ENCODE measurements at regions not wholly inside any gene's neighbourhood (a gene's known extent, or its start where the extent isn't known, plus 50 kb on each side); places are given as distances from the start of the nearest gene placed in this dataset.
"Not testable (repeated sequence)": the region's sequence is repeated elsewhere in the genome, so short reads cannot be mapped to it uniquely, and the experiment has no call there.

GRCh38 chr12:87202189-87202588 lies 827.0 kb downstream of the C12orf50 start:
- DNase-seq (ENCODE audit: low spot score in 2 of 2) (no peak), FAIRE-seq (no peak)

DNA sequence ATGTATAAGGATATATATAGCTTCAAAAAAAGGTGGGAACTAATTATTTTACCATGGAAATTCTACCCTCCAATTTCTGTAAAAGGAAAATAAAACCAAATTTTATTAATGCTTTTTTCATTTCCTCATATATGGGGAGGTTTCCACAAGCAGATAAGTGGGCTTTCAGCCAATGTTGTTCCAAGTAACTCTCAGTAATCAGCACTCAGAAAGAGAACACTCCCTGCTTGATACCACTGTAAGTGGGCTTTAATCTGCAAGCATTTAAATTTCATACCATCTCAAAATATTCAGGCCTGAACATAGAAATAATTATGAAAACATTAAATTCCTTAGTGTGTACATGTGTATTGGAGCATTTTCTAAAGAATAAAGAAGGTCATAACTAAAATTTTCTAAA lies 827.6 kb downstream of the C12orf50 start:
- no peak for FAIRE-seq

DNA sequence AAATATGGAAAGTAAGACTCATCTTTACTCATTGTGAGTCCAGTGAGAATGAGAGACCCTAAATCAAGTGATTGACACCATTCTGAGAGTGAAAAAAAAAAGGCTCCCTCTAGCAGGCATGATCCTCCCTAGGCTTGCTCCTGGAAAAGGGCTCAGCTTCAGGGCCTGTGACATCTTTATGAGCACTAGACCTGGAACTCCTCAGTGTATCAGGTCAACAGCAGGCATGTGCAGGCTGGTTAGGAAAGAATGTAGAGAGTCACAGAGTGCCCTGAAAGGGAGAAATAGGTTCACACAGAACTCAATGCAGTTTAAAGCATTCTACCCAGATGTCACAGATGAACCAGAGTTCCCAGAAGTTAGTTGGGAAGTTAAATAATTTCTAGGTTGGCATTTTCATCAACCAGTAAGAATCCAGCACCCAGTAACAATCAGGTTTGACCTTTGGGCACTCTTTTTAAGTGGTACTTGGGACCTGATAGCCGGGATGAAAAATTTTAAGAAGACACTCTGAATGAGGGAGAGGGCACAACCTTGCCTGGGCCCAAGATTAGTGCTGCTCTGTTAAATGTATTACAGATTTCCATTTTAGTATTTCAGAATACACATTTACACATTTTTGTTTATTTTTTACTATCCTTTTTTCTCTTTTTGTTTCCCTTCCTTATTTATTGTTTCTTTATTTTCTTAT lies 828.8 kb downstream of the C12orf50 start:
- FAIRE-seq (no peak), DNase-seq (ENCODE audit: low spot score in 2 of 2) (no peak)

More for the DNA sequence above, 827.6 kb downstream of the C12orf50 start:
- DNase-seq (ENCODE audit: low spot score in 2 of 2), result no peak

DNA sequence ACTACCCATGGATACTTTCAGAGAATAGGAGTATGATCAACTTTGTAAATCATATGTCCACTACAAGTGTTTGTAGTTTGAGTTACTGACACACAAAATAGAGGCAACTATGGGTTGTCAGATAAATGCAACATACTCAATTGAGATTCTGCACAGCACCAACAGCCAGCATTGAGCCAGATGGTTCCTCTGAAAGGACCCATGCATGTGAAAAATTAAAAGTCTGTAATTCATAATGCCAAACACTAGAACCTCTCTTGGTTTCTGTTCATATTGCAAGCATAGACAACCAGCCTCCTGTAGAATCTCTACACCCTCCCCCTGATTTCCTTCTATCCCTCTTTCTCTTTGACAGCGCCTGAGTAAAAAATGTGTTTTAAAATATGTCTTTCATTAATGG lies 831.0 kb downstream of the C12orf50 start:
- FAIRE-seq (no peak), DNase-seq (ENCODE audit: low spot score in 2 of 2) (no peak)

DNA sequence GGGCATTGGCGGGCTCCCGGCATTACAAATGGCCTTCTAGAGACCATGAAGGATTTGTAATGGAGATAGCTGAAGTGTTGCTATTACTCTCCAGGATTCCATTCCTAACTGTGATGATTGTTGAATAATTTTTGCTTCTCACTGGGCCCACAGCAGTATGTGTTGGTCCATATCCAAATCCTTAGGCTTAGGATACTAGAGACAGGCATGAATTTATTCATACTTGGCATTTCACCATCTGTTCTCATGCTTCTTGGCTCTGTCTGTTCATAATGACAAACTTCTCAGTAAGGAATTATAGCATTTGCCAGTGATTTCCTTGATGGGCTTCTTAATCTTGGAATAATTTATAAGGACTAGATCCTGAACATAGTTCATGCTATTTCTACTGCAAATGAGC lies 832.9 kb downstream of the C12orf50 start:
- DNase-seq (ENCODE audit: low spot score in 2 of 2), result no peak
- FAIRE-seq, result no peak

DNA sequence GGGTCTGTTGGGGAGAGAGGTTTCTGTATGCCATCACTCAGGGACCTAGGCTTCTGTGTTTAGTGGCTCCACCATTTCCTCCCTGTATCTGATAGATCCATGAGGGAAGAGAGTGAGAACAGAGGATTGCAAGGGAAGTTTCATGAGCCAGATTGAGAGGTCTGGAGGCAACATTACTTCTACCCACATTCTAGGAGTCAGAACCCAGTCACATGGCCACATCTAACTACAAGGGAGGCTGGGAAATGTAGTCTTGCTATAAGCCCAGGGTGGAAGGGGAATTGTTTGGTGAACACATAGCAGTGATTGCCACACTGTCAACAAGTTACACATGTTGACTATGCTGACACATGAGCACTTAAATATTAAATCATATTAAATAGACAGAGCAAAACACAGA lies 834.8 kb downstream of the C12orf50 start:
- not testable (repeated sequence) for FAIRE-seq; DNase-seq (ENCODE audit: low spot score in 2 of 2)

DNA sequence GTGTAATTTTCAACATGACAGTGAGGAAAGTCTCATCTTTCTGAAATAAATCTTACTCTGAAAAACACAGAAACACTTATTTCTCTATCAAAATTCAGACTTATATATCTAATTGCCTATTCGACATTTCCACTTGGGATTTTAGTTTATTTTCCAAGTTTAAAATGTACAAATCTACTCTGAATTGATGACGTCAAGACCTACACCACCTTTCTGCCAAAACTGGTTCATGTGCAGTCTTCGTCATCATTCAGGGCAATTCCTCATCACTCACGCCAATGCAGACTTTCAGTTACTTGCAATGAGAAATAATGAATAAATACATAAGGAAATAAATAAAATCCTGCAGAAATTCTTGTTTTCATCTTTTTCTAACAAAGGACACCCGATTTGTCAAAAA lies 843.8 kb downstream of the C12orf50 start:
- no peak for DNase-seq (ENCODE audit: low spot score in 2 of 2)
- FAIRE-seq, result no peak

- FAIRE-seq (no peak), DNase-seq (ENCODE audit: low spot score in 2 of 2) (no peak)
Observed at GRCh38 chr12:87182696-87183233, 846.4 kb downstream of the C12orf50 start.

DNA sequence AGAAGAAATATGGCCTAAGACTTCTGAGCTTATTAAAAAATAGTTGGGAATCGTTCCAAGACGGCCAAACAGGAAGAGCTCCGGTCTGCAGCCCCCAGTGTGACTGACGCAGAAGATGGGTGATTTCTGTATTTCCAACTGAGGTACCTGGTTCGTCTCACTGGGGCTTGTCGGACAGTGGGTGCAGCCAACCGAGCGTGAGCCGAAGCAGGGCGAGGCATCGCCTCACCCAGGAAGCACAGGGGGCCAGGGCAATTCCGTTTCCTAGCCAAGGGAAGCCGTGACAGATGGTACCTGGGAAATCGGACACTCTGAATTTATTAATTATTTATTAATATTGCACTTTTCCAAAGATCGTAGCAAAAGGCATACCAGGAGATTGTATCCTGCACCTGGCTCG lies 857.8 kb downstream of the C12orf50 start:
- DNase-seq (ENCODE audit: low spot score in 2 of 2), result no peak
- no peak for FAIRE-seq

GRCh38 chr12:87169010-87169409 lies 860.2 kb downstream of the C12orf50 start:
- no peak for FAIRE-seq
- DNase-seq (ENCODE audit: low spot score in 2 of 2), result no peak

DNA sequence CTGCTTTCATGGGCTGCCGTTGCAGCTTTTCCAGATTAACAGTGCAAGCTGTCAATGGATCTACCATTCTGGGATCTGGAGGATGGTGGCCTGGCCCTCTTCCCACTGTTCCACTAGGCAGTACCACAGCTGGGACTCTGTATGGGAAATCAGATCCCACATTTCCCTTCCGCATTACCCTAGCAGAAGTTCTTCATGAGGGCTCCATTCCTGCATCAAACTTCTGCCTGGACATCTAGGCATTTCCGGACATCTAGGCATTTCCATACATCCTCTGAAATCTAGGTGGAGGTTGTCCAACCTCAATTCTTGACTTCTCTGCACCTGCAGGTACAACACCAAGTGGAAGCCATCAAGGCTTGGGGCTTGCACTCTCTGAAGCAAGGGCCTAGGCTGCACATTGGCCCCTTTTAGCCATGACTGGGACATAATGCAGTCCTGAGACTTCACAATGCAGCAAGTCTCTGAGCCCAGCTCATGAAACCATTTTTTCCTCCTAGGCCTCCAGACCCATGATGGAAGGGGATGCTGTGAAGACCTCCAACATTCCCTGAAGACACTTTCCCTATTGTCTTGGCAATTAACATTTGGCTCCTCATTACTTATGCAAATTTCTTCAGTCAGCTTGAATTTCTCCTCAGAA lies 863.3 kb downstream of the C12orf50 start:
- FAIRE-seq (no peak), DNase-seq (ENCODE audit: low spot score in 2 of 2) (no peak)

DNA sequence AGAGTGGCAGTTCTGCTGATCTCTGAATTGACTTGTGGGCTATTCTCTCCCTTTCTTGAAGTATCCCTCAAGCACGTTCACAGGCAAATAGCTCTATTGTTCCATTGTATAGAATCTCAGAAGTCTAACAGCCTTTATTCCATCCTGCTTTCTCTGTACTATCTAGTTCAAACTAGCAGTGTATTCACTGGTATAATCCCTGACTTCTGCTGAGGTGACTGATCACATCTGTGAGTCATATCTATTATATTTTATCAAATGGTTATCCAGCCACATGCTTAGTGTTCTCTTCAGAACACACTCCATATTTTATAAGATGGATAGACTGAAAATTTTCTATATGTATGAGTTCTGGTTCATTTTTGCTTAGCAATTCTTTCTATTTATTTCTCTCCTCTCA lies 866.1 kb downstream of the C12orf50 start:
- no peak for DNase-seq (ENCODE audit: low spot score in 2 of 2)
- FAIRE-seq, result no peak

GRCh38 chr12:87160848-87161601 lies 868.2 kb downstream of the C12orf50 start:
- no peak for FAIRE-seq
- no peak for DNase-seq (ENCODE audit: low spot score in 2 of 2)

DNA sequence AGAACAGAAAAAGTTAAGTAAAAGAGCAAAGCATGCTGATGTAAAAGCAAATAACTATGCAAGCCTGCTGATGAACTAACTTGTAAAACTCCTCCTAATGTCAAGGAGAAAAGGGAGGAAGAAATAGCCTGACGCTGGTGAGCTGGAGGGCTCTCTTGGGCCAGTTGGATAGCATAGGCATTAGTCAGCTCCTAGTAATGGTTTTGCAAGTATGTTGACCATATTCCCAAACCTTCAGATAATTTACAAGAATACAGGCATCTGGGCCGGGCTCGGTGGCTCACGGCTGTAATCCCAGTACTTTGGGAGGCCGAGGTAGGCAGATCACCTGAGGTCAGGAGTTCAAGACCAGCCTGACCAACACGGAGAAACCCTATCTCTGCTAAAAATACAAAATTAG lies 871.4 kb downstream of the C12orf50 start:
- FAIRE-seq, result no peak

DNA sequence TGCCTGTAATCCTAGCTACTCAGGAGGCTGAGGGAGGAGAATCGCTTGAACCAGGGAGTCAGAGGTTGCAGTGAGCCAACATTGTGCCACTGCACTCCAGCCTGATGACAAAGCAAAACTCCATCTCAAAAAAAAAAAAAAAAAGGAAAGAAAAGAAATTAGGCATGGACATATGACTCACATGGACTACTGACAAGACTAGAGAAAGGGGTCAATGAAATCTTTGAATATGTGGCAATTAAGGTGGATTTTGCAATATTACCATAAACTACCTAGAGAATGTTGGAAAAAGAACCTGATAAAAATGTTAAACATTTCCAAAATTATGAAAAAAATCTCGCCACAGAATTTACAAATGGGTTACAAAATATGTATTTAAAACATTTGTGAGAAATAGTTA lies 873.6 kb downstream of the C12orf50 start:
- DNase-seq (ENCODE audit: low spot score in 2 of 2), result no peak
- FAIRE-seq, result no peak

More for the DNA sequence above, 871.4 kb downstream of the C12orf50 start:
- DNase-seq (ENCODE audit: low spot score in 2 of 2), result no peak

- FAIRE-seq, result no peak
Observed at GRCh38 chr12:87152841-87153528, 876.2 kb downstream of the C12orf50 start.

GRCh38 chr12:87152075-87152474 lies 877.1 kb downstream of the C12orf50 start:
- FAIRE-seq, result no peak

More at GRCh38 chr12:87152841-87153528, 876.2 kb downstream of the C12orf50 start:
- no peak for DNase-seq (ENCODE audit: low spot score in 2 of 2)

DNA sequence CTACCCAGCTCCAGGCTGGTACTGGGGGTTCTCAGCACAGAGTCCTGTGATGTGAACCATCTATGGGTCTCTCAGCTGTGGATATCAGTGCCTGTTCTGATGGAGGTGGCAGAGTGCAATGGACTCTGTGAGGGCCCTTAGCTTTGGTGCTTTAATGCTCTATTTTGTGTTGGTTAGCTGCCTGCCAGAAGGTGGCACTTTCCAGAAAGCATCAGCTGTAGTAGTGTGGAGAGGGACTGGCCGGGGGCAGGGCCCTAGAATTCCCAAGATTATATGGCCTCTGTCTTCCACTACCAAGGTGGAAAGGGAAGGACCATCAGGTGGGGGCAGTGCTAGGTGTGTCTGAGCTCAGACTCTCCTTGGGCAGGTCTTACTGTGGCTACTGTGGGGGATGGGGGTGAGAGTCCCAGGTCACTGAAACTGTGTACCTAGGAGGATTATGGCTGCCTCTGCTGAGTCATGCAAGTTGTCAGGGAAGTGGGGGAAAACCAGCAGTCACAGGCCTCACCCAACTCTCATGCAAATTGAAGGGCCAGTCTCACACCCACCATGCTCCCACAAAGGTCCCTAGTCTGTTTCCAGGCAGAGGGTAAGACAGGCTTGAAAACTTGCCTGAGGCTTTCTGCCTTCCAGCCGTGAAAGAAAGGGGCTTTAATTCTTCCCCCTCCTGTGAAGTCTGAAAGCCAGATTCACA lies 878.1 kb downstream of the C12orf50 start:
- FAIRE-seq (no peak), DNase-seq (ENCODE audit: low spot score in 2 of 2) (no peak)

More at GRCh38 chr12:87152075-87152474, 877.1 kb downstream of the C12orf50 start:
- DNase-seq (ENCODE audit: low spot score in 2 of 2), result no peak

- DNase-seq (ENCODE audit: low spot score in 2 of 2), result no peak
- no peak for FAIRE-seq
Observed at GRCh38 chr12:87142342-87142741, 886.2 kb upstream of the MGAT4C start.

- FAIRE-seq, result no peak
- no peak for DNase-seq (ENCODE audit: low spot score in 2 of 2)
Observed at GRCh38 chr12:87141091-87141490, 884.9 kb upstream of the MGAT4C start.
